Fibroblast of lung (primary cell): ENCODE measurements at regions not wholly inside any gene's neighbourhood (a gene's known extent, or its start where the extent isn't known, plus 50 kb on each side); places are given as distances from the start of the nearest gene placed in this dataset.
"Not testable (repeated sequence)": the region's sequence is repeated elsewhere in the genome, so short reads cannot be mapped to it uniquely, and the experiment has no call there.

ENCODE experiments used
- DNase-seq, 2 donors: peaks; one replicate each; pipeline versions ENCODE4 v3.0.0 to v3.0.0-alpha.2; 2010; ENCODE audit warnings: low read depth in 2 of 2
- H2AFZ ChIP-seq: 2 replicates; pipeline ENCODE4 v1.5.1; 2012; ENCODE audit warnings: low read length, control low read depth, inconsistent platforms
- H3K27ac ChIP-seq: 2 replicates; pipeline ENCODE4 v1.5.1; 2011; ENCODE audit warnings: low read length, control low read depth; ENCODE audit not compliant: insufficient read depth
- H3K27me3 ChIP-seq: 2 replicates; pipeline ENCODE4 v1.5.1; 2011; ENCODE audit warnings: mild to moderate bottlenecking, low read length; ENCODE audit not compliant: control insufficient read depth, insufficient read depth
- H3K36me3 ChIP-seq: 2 replicates; pipeline ENCODE4 v1.5.1; 2011; ENCODE audit warnings: low read length; ENCODE audit not compliant: control insufficient read depth, insufficient read depth
- H3K4me1 ChIP-seq: 2 replicates; pipeline ENCODE4 v1.5.1; 2011; ENCODE audit warnings: low read length; ENCODE audit not compliant: control insufficient read depth, insufficient read depth; ENCODE audit errors: extremely low read depth
- H3K4me2 ChIP-seq: 2 replicates; pipeline ENCODE4 v1.5.1; 2011; ENCODE audit warnings: low read length, control low read depth; ENCODE audit not compliant: insufficient read depth; ENCODE audit errors: extremely low read depth
- H3K4me3 ChIP-seq, 4 experiments: fragments of 200-600 bp in 1 of 4; sonication (generic) in 1 of 4; replicated peaks in 1 of 4; 2 replicates each; pipeline ENCODE4 v1.5.1; 2011 to 2016; ENCODE audit warnings: low read length in 4 of 4, low read depth in 3 of 4, mild to moderate bottlenecking in 3 of 4, control low read depth in 2 of 4, inconsistent platforms in 1 of 4, mixed read lengths in 1 of 4; ENCODE audit not compliant: insufficient read depth in 1 of 4; ENCODE audit errors: control extremely low read depth in 1 of 4
- H3K79me2 ChIP-seq: 2 replicates; pipeline ENCODE4 v1.5.1; 2012; ENCODE audit warnings: mild to moderate bottlenecking, low read length, inconsistent platforms; ENCODE audit not compliant: control insufficient read depth, insufficient read depth
- H3K9ac ChIP-seq: 2 replicates; pipeline ENCODE4 v1.5.1; 2011; ENCODE audit warnings: mild to moderate bottlenecking, low read length, control low read depth; ENCODE audit not compliant: insufficient read depth
- H3K9me3 ChIP-seq: 2 replicates; pipeline ENCODE4 v1.5.1; 2012; ENCODE audit warnings: low read depth, low read length; ENCODE audit not compliant: control insufficient read depth, insufficient read depth
- H4K20me1 ChIP-seq: 2 replicates; pipeline ENCODE4 v1.5.1; 2011; ENCODE audit warnings: low read length; ENCODE audit not compliant: control insufficient read depth, insufficient read depth; ENCODE audit errors: extremely low read depth
- CTCF ChIP-seq, 2 donors: IDR thresholded peaks in 1 of 2; conservative IDR thresholded peaks in 1 of 2; 1 replicate in 1 of 2; 2 replicates in 1 of 2; pipeline ENCODE4 v1.5.1; 2011 to 2012; ENCODE audit warnings: low read length in 2 of 2, control low read depth in 1 of 2, inconsistent platforms in 1 of 2, low read depth in 1 of 2, mild to moderate bottlenecking in 1 of 2
- EZH2 ChIP-seq: IDR thresholded peaks from 2 replicates; pipeline ENCODE4 v1.5.1; 2012; ENCODE audit warnings: low read length, control low read depth, mild to moderate bottlenecking; ENCODE audit errors: missing control alignments

DNA sequence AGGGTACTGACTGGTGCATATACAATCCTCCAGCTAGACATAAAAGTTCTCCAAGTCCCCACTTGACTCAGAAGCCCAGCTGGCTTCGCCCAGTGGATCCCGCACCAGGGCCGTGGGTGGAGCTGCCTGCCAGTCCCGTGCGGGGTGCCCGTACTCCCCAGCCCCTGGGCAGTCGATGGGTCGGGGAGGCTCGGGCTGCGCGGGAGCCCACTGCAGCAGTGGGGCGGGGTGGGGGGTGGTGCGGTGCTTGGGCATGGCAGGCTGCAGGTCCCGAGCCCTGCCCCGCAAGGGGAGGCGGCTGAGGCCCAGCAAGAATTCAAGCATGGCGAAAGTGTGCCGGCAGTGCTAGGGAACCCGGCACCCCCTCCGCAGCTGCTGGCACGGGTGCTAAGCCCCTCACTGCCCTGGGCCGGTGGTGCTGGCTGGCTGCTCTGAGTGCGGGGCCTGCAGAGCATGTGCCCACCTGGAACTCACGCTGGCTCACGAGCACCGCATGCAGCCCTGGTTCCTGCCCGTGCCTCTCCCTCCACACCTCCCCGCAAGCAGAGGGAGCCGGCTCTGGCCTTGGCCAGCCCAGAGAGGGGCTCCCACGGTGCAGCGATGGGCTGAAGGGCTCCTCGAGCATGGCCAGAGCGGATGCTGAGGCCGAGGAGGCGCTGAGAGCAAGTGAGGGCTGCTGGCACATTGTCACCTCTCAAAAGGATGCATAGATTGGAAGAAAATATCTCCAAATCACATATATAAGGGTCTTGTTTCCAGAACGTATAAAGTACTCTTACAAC is 68.3 kb upstream of the PIK3R4 start:
- DNase-seq: no peak
- no peak overlapping the region for H3K4me2 ChIP-seq
- TF ChIP-seq CTCF (conservative IDR thresholded peaks at IDR 0.05 in 1 of 2, IDR thresholded peaks at IDR 0.05 in 1 of 2; ENCODE audit: low read depth in 1 of 2, low read length in 2 of 2) (no peak), EZH2 (no peak)
- no peaks in the 10 kb centered on the region for H3K36me3 ChIP-seq
- H3K4me3 ChIP-seq: no peak overlapping the region
- H3K4me1 ChIP-seq: no peaks in the 10 kb centered on the region
- H3K27ac ChIP-seq: no peak overlapping the region
- no peaks in the 10 kb centered on the region for H3K79me2 ChIP-seq
- no peaks in the 10 kb centered on the region for H3K27me3 ChIP-seq
- no peak overlapping the region for H3K9ac ChIP-seq
- no peak overlapping the region for H2AFZ ChIP-seq
- H4K20me1 ChIP-seq: no peaks in the 10 kb centered on the region
- no peaks in the 10 kb centered on the region for H3K9me3 ChIP-seq

- Histone ChIP-seq H2AFZ (no peak overlapping the region), H3K4me3 (no peak overlapping the region), H3K36me3 (no peaks in the 10 kb centered on the region), H3K27ac (no peak overlapping the region), H3K9ac (no peak overlapping the region), H3K4me2 (no peak overlapping the region), H4K20me1 (no peaks in the 10 kb centered on the region), H3K79me2 (no peaks in the 10 kb centered on the region), H3K4me1 (no peaks in the 10 kb centered on the region), H3K9me3 (no peaks in the 10 kb centered on the region), H3K27me3 (no peaks in the 10 kb centered on the region)
- TF ChIP-seq EZH2 (no peak), CTCF (conservative IDR thresholded peaks at IDR 0.05 in 1 of 2, IDR thresholded peaks at IDR 0.05 in 1 of 2; ENCODE audit: low read depth in 1 of 2, low read length in 2 of 2) (no peak)
- DNase-seq: no peak
Observed at GRCh38 chr3:130816561-130817445, 70.2 kb upstream of the PIK3R4 start.

GRCh38 chr3:130818066-130818465 is 71.4 kb upstream of the PIK3R4 start:
- H3K4me1 ChIP-seq, H3K9me3 ChIP-seq, H2AFZ ChIP-seq, H3K9ac ChIP-seq, DNase-seq, H3K4me3 ChIP-seq, H3K27me3 ChIP-seq, H4K20me1 ChIP-seq, H3K79me2 ChIP-seq, H3K27ac ChIP-seq, H3K36me3 ChIP-seq, H3K4me2 ChIP-seq: not testable (repeated sequence)
